GM23248 (cell line): ENCODE measurements at regions not wholly inside any gene's neighbourhood (a gene's known extent, or its start where the extent isn't known, plus 50 kb on each side); places are given as distances from the start of the nearest gene placed in this dataset.

Source experiments
- EZH2 ChIP-seq: fragments of 200-600 bp; sonication (generic); IDR thresholded peaks from 2 replicates; pipeline ENCODE4 v1.6.1; 2018; ENCODE audit warnings: antibody characterized with exemption, mild to moderate bottlenecking; ENCODE audit not compliant: insufficient read depth, poor library complexity, severe bottlenecking
- EZH2phosphoT487 ChIP-seq: fragments of 200-600 bp; sonication (generic); IDR thresholded peaks from 2 replicates; pipeline ENCODE4 v1.6.1; 2018; ENCODE audit warnings: antibody characterized with exemption, moderate library complexity, mild to moderate bottlenecking, low read depth; ENCODE audit not compliant: insufficient read depth

DNA sequence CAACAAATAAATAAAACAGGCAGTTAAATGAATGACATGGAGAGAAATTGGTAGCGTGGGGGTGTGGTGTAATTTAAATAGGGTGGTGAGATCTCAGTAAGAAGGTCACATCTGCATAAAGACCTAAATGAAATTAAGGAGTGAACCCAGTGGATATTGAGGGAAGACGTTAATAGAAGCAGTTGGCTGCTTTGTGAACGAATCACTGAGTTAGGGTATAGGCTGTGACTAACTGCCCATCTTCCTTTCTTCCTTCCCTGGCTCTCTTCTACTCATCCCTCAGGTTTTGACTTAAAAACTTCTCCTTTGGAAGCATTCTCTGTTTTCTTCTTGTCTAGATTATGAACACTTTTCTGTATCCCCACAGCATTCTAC is 64.7 kb downstream of the BTG1 start:
- TF ChIP-seq EZH2phosphoT487 (no peak), EZH2 (no peak)
